ENCODE measurements at regions not wholly inside any gene's neighbourhood (a gene's known extent, or its start where the extent isn't known, plus 50 kb on each side); places are given as distances from the start of the nearest gene placed in this dataset.

GRCh38 chr7:96407427-96407826, 85.5 kb upstream of the SLC25A13 start:
- TF ChIP-seq CTCF (IDR thresholded peaks at IDR 0.05; ENCODE audit: low read depth, low read length) (no peak), EZH2phosphoT487 (IDR thresholded peaks at IDR 0.05; ENCODE audit: low read depth) (no peak)
